DND-41 (cell line): ENCODE measurements at regions not wholly inside any gene's neighbourhood (a gene's known extent, or its start where the extent isn't known, plus 50 kb on each side); places are given as distances from the start of the nearest gene placed in this dataset.

Source experiments
- ATAC-seq: fragments of 200-7000 bp; cut with Tn5 transposase; 3 replicates; pipeline ENCODE4 v1.9.1; 2021; ENCODE audit warnings: low read depth; ENCODE audit not compliant: insufficient read depth
- DNase-seq: peaks from one replicate; pipeline ENCODE4 v3.0.0-alpha.2; 2020
- H2AFZ ChIP-seq: 2 replicates; pipeline ENCODE4 v1.6.0; 2012; ENCODE audit warnings: low read depth, low read length
- H3K27ac ChIP-seq: 2 replicates; pipeline ENCODE4 v1.5.1; 2012; ENCODE audit warnings: low read length, inconsistent platforms
- H3K27me3 ChIP-seq: fragments of 200-600 bp; sonication (generic); 2 replicates; pipeline ENCODE4 v1.6.0; 2012; ENCODE audit warnings: low read length, mild to moderate bottlenecking, inconsistent platforms; ENCODE audit not compliant: insufficient read depth, poor library complexity
- H3K36me3 ChIP-seq: 2 replicates; pipeline ENCODE4 v1.5.1; 2012; ENCODE audit warnings: low read length, inconsistent platforms; ENCODE audit not compliant: insufficient read depth
- H3K4me1 ChIP-seq: 2 replicates; pipeline ENCODE4 v1.5.1; 2012; ENCODE audit warnings: mild to moderate bottlenecking, low read length; ENCODE audit not compliant: insufficient read depth
- H3K4me2 ChIP-seq: 2 replicates; pipeline ENCODE4 v1.6.0; 2012; ENCODE audit warnings: mild to moderate bottlenecking, moderate library complexity, low read length, inconsistent platforms; ENCODE audit not compliant: insufficient read depth
- H3K4me3 ChIP-seq, 2 experiments: fragments of 200-600 bp in 1 of 2; shearing (Covaris generic) in 1 of 2; 2 replicates each; pipeline ENCODE4 v1.5.1; 2012 to 2016; ENCODE audit warnings: inconsistent platforms in 2 of 2, low read length in 2 of 2, mild to moderate bottlenecking in 2 of 2, low read depth in 1 of 2, moderate library complexity in 1 of 2
- H3K79me2 ChIP-seq: 2 replicates; pipeline ENCODE4 v1.6.0; 2012; ENCODE audit warnings: low read length, inconsistent platforms; ENCODE audit not compliant: insufficient read depth
- H3K9ac ChIP-seq: 2 replicates; pipeline ENCODE4 v1.6.0; 2012; ENCODE audit warnings: low read depth, mild to moderate bottlenecking, inconsistent platforms, low read length, moderate library complexity
- H3K9me3 ChIP-seq: 2 replicates; pipeline ENCODE4 v1.5.1; 2012; ENCODE audit warnings: low read length, moderate library complexity, mild to moderate bottlenecking, inconsistent platforms; ENCODE audit not compliant: insufficient read depth, severe bottlenecking
- H4K20me1 ChIP-seq: 2 replicates; pipeline ENCODE4 v1.6.0; 2012; ENCODE audit warnings: low read length; ENCODE audit not compliant: insufficient read depth
- EZH2 ChIP-seq: IDR thresholded peaks from 3 replicates; pipeline ENCODE4 v1.6.1; 2012; ENCODE audit warnings: borderline replicate concordance, low read depth, mild to moderate bottlenecking, moderate library complexity, low read length, inconsistent platforms; ENCODE audit not compliant: severe bottlenecking
- TF ChIP-seq, protein P1 (sequence below): IDR thresholded peaks from 2 replicates; pipeline ENCODE4 v1.5.1; 2012; ENCODE audit warnings: borderline replicate concordance, low read length, moderate library complexity, mild to moderate bottlenecking; ENCODE audit not compliant: poor library complexity, severe bottlenecking; ENCODE audit errors: extremely low read depth

DNA sequence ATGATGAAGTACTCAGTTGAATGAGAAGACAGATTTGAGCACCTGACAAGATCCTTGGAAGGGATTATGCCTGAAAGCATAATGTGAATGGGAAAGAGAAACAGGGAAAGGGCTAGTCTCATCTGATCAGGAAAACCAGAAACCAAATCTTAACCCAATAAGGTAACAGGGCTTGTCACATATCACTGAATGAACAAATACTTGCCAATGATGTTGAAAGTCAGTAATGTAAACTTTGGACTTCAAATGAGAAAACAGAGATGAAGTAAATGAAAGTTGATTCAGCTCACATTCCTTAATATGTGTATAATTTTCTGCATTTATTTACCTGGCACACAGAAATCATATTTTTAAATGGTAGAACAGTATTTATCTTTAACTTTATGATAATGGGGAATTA lies 480.0 kb downstream of the KCTD12 start:
- ATAC-seq (no peak), DNase-seq (no peak)
- Histone ChIP-seq H3K4me3 (no peak overlapping the region), H3K27ac (no peak overlapping the region), H4K20me1 (no peaks in the 10 kb centered on the region), H3K9ac (no peak overlapping the region), H3K79me2 (no peaks in the 10 kb centered on the region), H3K36me3 (no peaks in the 10 kb centered on the region), H3K4me2 (no peak overlapping the region), H3K4me1 (no peaks in the 10 kb centered on the region), H3K27me3 (no peaks in the 10 kb centered on the region), H2AFZ (no peak overlapping the region), H3K9me3 (peaks cover 2% of the 10 kb centered on the region)
- no peak for TF ChIP-seq EZH2
- TF ChIP-seq, protein P1, sequence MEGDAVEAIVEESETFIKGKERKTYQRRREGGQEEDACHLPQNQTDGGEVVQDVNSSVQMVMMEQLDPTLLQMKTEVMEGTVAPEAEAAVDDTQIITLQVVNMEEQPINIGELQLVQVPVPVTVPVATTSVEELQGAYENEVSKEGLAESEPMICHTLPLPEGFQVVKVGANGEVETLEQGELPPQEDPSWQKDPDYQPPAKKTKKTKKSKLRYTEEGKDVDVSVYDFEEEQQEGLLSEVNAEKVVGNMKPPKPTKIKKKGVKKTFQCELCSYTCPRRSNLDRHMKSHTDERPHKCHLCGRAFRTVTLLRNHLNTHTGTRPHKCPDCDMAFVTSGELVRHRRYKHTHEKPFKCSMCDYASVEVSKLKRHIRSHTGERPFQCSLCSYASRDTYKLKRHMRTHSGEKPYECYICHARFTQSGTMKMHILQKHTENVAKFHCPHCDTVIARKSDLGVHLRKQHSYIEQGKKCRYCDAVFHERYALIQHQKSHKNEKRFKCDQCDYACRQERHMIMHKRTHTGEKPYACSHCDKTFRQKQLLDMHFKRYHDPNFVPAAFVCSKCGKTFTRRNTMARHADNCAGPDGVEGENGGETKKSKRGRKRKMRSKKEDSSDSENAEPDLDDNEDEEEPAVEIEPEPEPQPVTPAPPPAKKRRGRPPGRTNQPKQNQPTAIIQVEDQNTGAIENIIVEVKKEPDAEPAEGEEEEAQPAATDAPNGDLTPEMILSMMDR: no peak

DNA sequence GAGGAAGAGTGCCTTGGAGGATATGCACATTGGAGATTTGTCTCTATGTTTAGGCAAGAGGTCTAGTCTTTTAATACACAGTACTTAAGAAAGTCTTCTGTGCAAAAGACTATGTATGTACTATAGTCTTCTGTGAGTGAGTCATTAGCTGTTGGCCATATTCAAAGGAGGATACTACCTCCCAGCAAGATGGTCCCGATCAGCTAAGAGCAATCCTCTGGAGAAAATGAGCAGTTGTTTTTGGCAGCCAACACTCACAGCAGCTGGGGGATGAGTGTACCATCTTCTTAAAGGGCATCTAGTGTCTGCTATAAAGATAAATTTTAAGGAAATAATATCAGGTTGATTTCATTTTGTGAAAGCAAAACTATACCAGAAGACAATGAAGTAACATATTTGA lies 487.8 kb downstream of the KCTD12 start:
- TF ChIP-seq, protein P1: no peak
- no peak for TF ChIP-seq EZH2
- ATAC-seq: no peak
- Histone ChIP-seq H4K20me1 (no peaks in the 10 kb centered on the region), H3K36me3 (no peaks in the 10 kb centered on the region), H3K4me2 (no peak overlapping the region), H3K27me3 (no peaks in the 10 kb centered on the region), H3K4me1 (no peaks in the 10 kb centered on the region), H3K4me3 (no peak overlapping the region), H3K9ac (no peak overlapping the region), H2AFZ (no peak overlapping the region), H3K9me3 (no peaks in the 10 kb centered on the region), H3K27ac (no peak overlapping the region), H3K79me2 (no peaks in the 10 kb centered on the region)
- DNase-seq: no peak

DNA sequence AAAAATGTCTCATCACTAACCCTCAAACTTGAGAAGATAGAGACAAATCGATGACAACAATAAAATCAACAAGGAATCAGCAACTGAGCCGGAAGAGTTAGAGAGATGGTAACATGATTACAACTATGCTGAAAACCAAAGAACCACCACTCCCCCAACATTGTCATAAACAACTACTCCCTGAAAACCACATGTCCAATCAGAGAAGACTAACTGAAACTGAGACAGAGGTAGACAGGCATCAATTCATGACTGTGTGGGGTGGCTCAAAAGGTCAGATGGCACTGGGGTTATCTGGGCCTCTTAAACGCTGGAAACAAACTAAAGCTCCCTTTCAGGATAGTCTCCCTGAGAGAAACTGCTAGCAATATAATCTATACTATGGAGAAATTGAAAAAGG lies 488.8 kb downstream of the KCTD12 start:
- no peaks in the 10 kb centered on the region for H4K20me1 ChIP-seq
- no peak overlapping the region for H3K9ac ChIP-seq
- TF ChIP-seq, protein P1: no peak
- TF ChIP-seq EZH2: no peak
- H3K9me3 ChIP-seq: no peaks in the 10 kb centered on the region
- no peaks in the 10 kb centered on the region for H3K27me3 ChIP-seq
- H3K4me2 ChIP-seq: no peak overlapping the region
- no peaks in the 10 kb centered on the region for H3K79me2 ChIP-seq
- H3K4me1 ChIP-seq: no peaks in the 10 kb centered on the region
- H2AFZ ChIP-seq: no peak overlapping the region
- no peak overlapping the region for H3K4me3 ChIP-seq
- H3K27ac ChIP-seq: no peak overlapping the region
- ATAC-seq (no peak), DNase-seq (no peak)
- no peaks in the 10 kb centered on the region for H3K36me3 ChIP-seq

DNA sequence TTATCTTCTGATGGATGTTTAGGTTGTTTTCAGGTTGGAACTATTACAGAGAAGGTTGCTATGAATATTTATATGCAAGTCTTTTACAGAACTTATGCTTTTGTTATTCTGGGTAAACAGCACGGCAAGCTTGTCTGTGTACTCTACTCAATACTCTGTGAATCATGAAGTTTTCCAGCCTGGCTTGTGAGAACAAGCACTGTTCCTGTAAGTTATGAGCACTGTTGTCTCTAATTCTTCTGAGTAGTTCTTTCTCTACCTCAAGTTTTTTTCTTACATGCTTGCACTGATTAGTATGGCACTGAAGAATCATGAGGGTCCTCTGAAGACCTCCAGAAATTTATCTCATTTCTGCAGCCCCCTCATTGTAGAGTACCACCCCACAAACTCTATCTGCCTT lies 496.9 kb downstream of the KCTD12 start:
- Histone ChIP-seq H3K4me3 (no peak overlapping the region), H3K27me3 (no peaks in the 10 kb centered on the region), H3K4me2 (no peak overlapping the region), H3K36me3 (no peaks in the 10 kb centered on the region), H3K79me2 (no peaks in the 10 kb centered on the region), H3K9me3 (no peaks in the 10 kb centered on the region), H3K9ac (no peak overlapping the region), H4K20me1 (no peaks in the 10 kb centered on the region), H3K27ac (no peak overlapping the region), H2AFZ (no peak overlapping the region), H3K4me1 (no peaks in the 10 kb centered on the region)
- ATAC-seq (no peak), DNase-seq (no peak)
- TF ChIP-seq, protein P1: no peak
- TF ChIP-seq EZH2: no peak
